GM12874 (cell line): ENCODE measurements at regions not wholly inside any gene's neighbourhood (a gene's known extent, or its start where the extent isn't known, plus 50 kb on each side); places are given as distances from the start of the nearest gene placed in this dataset.

Source experiments
- CTCF ChIP-seq: IDR thresholded peaks from 2 replicates; pipeline ENCODE4 v1.5.1; 2011; ENCODE audit warnings: low read depth, mild to moderate bottlenecking, control low read depth, low read length, moderate library complexity; ENCODE audit not compliant: insufficient read depth

DNA sequence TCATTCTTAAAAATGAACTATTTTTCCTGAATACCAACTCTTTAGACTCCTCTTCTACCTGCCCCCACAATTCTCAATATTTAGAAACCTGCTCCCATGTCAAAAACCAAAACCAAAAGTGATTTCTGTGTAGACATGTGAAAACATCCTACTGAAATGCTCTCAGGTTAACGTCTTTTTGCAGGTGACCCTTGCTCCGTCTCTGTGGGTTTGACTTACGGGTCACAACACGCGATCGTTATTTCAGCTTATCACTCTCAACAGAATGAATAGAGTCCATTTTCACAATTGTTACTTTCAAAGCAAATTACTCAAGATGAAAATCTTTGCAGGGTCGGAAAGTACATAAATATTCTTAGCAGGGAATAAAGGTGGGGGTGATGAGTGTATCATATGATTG lies 456.3 kb upstream of the SGCD start:
- no peak for TF ChIP-seq CTCF

DNA sequence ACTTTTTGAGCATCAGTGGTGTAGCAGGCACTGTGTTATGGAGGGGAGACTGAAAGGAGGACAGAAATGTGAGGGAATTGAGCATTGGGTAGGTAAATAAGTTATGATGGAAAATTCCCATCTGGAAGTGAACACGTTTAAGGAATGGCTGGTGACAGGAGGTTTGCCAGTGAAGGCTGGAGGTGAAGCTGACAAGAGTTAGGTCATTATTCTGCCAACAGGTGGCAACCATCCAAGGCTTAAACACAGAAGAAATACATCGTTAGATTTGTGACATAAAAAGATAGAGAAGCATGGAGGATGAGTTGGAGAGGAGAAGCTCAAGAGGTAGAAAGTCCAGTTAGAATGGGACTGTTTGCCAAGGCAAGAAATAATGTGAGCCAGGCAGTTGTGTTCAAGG lies 455.3 kb upstream of the SGCD start:
- TF ChIP-seq CTCF: no peak

DNA sequence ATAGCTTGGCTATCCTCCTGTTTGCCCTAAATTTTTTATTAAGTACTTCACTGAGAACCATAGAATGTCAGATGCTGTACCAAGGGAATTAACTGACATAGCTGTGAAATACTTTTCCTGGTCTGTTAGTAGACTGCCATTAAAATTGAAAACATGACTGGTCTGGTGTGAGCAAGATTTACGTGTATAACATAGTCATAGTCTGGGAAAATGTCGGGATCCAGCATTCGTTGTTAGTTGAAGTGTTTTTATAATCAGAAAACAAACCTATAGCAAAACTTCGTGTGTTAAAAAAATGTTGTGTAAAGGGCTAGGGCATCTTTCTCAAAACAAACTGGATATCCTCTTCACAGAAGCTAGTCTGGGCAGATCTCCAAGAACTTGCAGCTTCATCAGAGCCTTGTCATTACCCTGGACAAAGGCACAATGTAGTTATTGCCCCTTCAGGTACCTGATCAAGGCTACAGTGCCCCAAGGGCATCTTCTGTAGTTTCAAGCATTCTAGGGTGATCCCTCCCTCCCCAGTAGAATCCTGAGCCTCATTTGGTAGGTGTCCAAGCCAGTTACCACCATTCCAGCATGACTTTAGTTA lies 454.2 kb upstream of the SGCD start:
- TF ChIP-seq CTCF: no peak

DNA sequence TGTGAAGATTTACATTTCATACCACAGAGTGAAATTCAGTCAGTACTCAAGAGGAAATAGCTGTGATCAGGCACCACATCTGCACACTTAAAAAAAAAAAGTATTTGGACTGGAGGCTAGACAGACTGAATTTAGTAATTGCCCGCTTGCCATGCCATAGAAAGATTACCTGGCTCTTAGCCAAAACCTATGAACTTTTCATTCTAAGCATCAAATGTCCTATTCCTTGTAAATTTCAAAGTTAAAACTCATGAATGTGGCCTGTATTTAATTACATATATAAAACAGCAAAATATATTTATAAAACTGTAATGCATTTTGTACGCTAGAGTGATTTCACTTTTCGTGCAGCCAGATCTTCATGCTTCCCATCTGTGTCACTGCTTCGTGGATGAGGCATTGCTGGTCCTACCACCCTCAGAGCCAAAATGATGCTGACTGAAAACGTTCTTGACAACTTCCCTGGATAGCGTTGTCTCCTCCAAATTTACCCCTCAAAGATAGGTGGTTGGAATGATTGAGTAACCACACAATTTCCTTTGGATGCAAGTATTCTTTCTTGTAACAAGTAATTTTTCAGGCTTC lies 447.9 kb upstream of the SGCD start:
- no peak for TF ChIP-seq CTCF

- no peak for TF ChIP-seq CTCF
Observed at GRCh38 chr5:155884041-155884440, 442.9 kb upstream of the SGCD start.

GRCh38 chr5:155885199-155885598 lies 441.8 kb upstream of the SGCD start:
- no peak for TF ChIP-seq CTCF

DNA sequence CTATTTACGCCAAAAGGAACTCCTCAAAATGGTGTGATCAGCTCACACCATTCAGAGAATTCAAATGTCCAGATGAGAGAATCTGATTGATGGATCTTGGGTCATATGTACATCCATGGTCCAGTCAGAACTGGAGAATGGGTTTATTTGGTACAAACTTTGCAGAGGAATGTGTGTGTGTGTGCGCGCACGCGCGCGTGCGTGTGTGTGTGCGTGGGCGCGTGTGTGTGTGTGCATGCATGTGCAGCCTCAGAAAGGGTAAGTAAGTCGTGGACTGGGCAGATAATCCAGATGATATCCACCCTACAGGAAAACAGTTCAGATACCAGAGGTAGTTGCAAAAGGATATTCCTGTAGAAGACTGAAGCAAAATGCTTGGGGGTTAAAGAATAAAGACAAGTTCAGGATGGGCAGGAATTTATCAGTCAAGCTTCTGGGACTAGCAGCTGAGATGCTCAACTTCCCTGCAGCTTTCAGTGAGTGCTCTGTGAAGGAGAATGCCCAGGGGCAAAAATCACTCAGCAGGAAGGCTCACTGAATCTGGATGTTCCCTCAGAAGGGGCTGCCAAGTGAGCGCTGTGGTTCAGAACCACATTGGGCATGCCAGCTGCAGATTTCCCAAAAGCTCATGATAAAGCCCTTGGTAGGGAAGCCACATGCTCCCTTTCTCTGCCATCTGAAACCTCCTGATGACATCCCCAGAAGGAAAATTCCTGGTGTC lies 440.5 kb upstream of the SGCD start:
- TF ChIP-seq CTCF: no peak
